ENCODE measurements at regions not wholly inside any gene's neighbourhood (a gene's known extent, or its start where the extent isn't known, plus 50 kb on each side); places are given as distances from the start of the nearest gene placed in this dataset.
"Not testable (repeated sequence)": the region's sequence is repeated elsewhere in the genome, so short reads cannot be mapped to it uniquely, and the experiment has no call there.

- no peak for DNase-seq
Measured at GRCh38 chr22:22168941-22169867, 75.4 kb upstream of the VPREB1 start.

- DNase-seq = no peak
Measured at GRCh38 chr22:22168190-22168940, 76.2 kb upstream of the VPREB1 start.

GRCh38 chr22:22167791-22168189, 76.8 kb upstream of the VPREB1 start:
- no peak for DNase-seq

GRCh38 chr22:22166941-22167713, 77.5 kb upstream of the VPREB1 start:
- no peak for DNase-seq

- no peak for DNase-seq
Measured at GRCh38 chr22:22165936-22166710, 78.5 kb upstream of the VPREB1 start.

GRCh38 chr22:22164541-22165272, 79.9 kb upstream of the VPREB1 start:
- DNase-seq = no peak

- DNase-seq = no peak
Measured at GRCh38 chr22:22161924-22162851, 82.4 kb upstream of the VPREB1 start.

- not testable (repeated sequence) for DNase-seq
Measured at GRCh38 chr22:22160768-22161167, 83.8 kb upstream of the VPREB1 start.

GRCh38 chr22:22159384-22159783, 85.2 kb upstream of the VPREB1 start:
- DNase-seq = no peak

GRCh38 chr22:22158965-22159364, 85.6 kb upstream of the VPREB1 start:
- no peak for DNase-seq

- DNase-seq = no peak
Measured at GRCh38 chr22:22158207-22158816, 86.3 kb upstream of the VPREB1 start.

GRCh38 chr22:22157348-22157725, 87.2 kb upstream of the VPREB1 start:
- no peak for DNase-seq

GRCh38 chr22:22156716-22157347, 87.8 kb upstream of the VPREB1 start:
- peak; percentile 78 for DNase-seq

GRCh38 chr22:22156348-22156715, 88.3 kb upstream of the VPREB1 start:
- DNase-seq = no peak

- DNase-seq = no peak
Measured at GRCh38 chr22:22155607-22156006, 89.0 kb upstream of the VPREB1 start.

- no peak for DNase-seq
Measured at GRCh38 chr22:22155146-22155545, 89.4 kb upstream of the VPREB1 start.

- no peak for DNase-seq
Measured at GRCh38 chr22:22154040-22154439, 90.5 kb upstream of the VPREB1 start.

GRCh38 chr22:22151308-22151707, 93.3 kb upstream of the VPREB1 start:
- no peak for DNase-seq

GRCh38 chr22:22150457-22150856, 94.1 kb upstream of the VPREB1 start:
- DNase-seq = no peak

GRCh38 chr22:22148905-22149304, 95.7 kb upstream of the VPREB1 start:
- no peak for DNase-seq
